BLaER1 (cell line): ENCODE measurements at regions not wholly inside any gene's neighbourhood (a gene's known extent, or its start where the extent isn't known, plus 50 kb on each side); places are given as distances from the start of the nearest gene placed in this dataset.
A peak's percentile ranks its signal among the peaks of the same experiment; 100 is the strongest.

Experiments
- H3K27ac ChIP-seq: shearing (Covaris generic); formaldehyde crosslinking; 2 replicates; pipeline ENCODE4 v1.8.1; 2022
- H3K27me3 ChIP-seq: shearing (Covaris generic); formaldehyde crosslinking; 2 replicates; pipeline ENCODE4 v1.8.1; 2022
- H3K36me3 ChIP-seq: shearing (Covaris generic); formaldehyde crosslinking; 2 replicates; pipeline ENCODE4 v1.8.1; 2022
- H3K4me1 ChIP-seq: shearing (Covaris generic); formaldehyde crosslinking; 2 replicates; pipeline ENCODE4 v1.8.1; 2022
- H3K4me2 ChIP-seq: shearing (Covaris generic); formaldehyde crosslinking; 2 replicates; pipeline ENCODE4 v1.8.1; 2022
- H3K4me3 ChIP-seq: shearing (Covaris generic); formaldehyde crosslinking; 2 replicates; pipeline ENCODE4 v1.8.1; 2022
- H3K9ac ChIP-seq: shearing (Covaris generic); formaldehyde crosslinking; 2 replicates; pipeline ENCODE4 v1.8.1; 2022
- H3K9me3 ChIP-seq: shearing (Covaris generic); formaldehyde crosslinking; 2 replicates; pipeline ENCODE4 v1.8.1; 2022
- H4K20me1 ChIP-seq: shearing (Covaris generic); formaldehyde crosslinking; 2 replicates; pipeline ENCODE4 v1.8.1; 2022
- Cebpa-rat ChIP-seq: shearing (Covaris generic); IDR thresholded peaks from 2 replicates; pipeline ENCODE4 v1.8.1; 2022

GRCh38 chr2:53572696-53573095 lies 194.9 kb upstream of the CHAC2 start:
- H3K9me3 ChIP-seq, result no peaks in the 10 kb centered on the region
- H3K27me3 ChIP-seq, result no peaks in the 10 kb centered on the region
- H3K36me3 ChIP-seq, result no peaks in the 10 kb centered on the region
- H3K4me2 ChIP-seq, result no peak overlapping the region
- no peak overlapping the region for H3K4me3 ChIP-seq
- no peak for TF ChIP-seq Cebpa-rat
- H4K20me1 ChIP-seq, result no peaks in the 10 kb centered on the region
- H3K4me1 ChIP-seq, result no peaks in the 10 kb centered on the region
- H3K27ac ChIP-seq, result no peak overlapping the region
- H3K9ac ChIP-seq, result no peak overlapping the region

GRCh38 chr2:53569957-53570727 lies 197.5 kb upstream of the CHAC2 start:
- Histone ChIP-seq H3K4me1 (no peaks in the 10 kb centered on the region), H3K27ac (no peak overlapping the region), H3K4me3 (no peak overlapping the region), H3K9me3 (no peaks in the 10 kb centered on the region), H4K20me1 (no peaks in the 10 kb centered on the region), H3K4me2 (no peak overlapping the region), H3K27me3 (no peaks in the 10 kb centered on the region), H3K9ac (no peak overlapping the region), H3K36me3 (no peaks in the 10 kb centered on the region)
- TF ChIP-seq Cebpa-rat, result no peak

- no peak overlapping the region for H3K27ac ChIP-seq
- H3K27me3 ChIP-seq, result no peaks in the 10 kb centered on the region
- no peaks in the 10 kb centered on the region for H3K4me1 ChIP-seq
- H4K20me1 ChIP-seq, result no peaks in the 10 kb centered on the region
- TF ChIP-seq Cebpa-rat, result no peak
- no peak overlapping the region for H3K4me2 ChIP-seq
- H3K36me3 ChIP-seq, result no peaks in the 10 kb centered on the region
- no peaks in the 10 kb centered on the region for H3K9me3 ChIP-seq
- no peak overlapping the region for H3K9ac ChIP-seq
- no peak overlapping the region for H3K4me3 ChIP-seq
Measured at GRCh38 chr2:53568469-53568868, 199.1 kb upstream of the CHAC2 start.

- Histone ChIP-seq H3K9me3 (no peaks in the 10 kb centered on the region), H3K4me2 (no peak overlapping the region), H3K27ac (no peak overlapping the region), H3K4me1 (no peaks in the 10 kb centered on the region), H3K36me3 (no peaks in the 10 kb centered on the region), H3K4me3 (no peak overlapping the region), H4K20me1 (no peaks in the 10 kb centered on the region), H3K9ac (no peak overlapping the region), H3K27me3 (no peaks in the 10 kb centered on the region)
- TF ChIP-seq Cebpa-rat, result no peak
Measured at GRCh38 chr2:53567073-53567472, 200.5 kb upstream of the CHAC2 start.

- TF ChIP-seq Cebpa-rat, result peak; percentile 45; the same call in 1 of the 2 replicates
Measured at GRCh38 chr2:53562407-53562806, 205.2 kb upstream of the CHAC2 start.

GRCh38 chr2:53561155-53561554 lies 206.4 kb upstream of the CHAC2 start:
- no peak for TF ChIP-seq Cebpa-rat
- H3K9ac ChIP-seq, result no peak overlapping the region
- no peaks in the 10 kb centered on the region for H3K36me3 ChIP-seq
- H3K9me3 ChIP-seq, result no peaks in the 10 kb centered on the region
- no peaks in the 10 kb centered on the region for H4K20me1 ChIP-seq
- H3K4me2 ChIP-seq, result no peak overlapping the region
- H3K27me3 ChIP-seq, result no peaks in the 10 kb centered on the region
- H3K4me3 ChIP-seq, result no peak overlapping the region
- H3K27ac ChIP-seq, result no peak overlapping the region
- no peaks in the 10 kb centered on the region for H3K4me1 ChIP-seq

More at GRCh38 chr2:53562407-53562806, 205.2 kb upstream of the CHAC2 start:
- no peak overlapping the region for H3K9ac ChIP-seq
- no peak overlapping the region for H3K27ac ChIP-seq
- H3K4me2 ChIP-seq, result no peak overlapping the region
- H3K4me3 ChIP-seq, result no peak overlapping the region
- H3K4me1 ChIP-seq, result no peaks in the 10 kb centered on the region
- H3K27me3 ChIP-seq, result no peaks in the 10 kb centered on the region
- no peaks in the 10 kb centered on the region for H4K20me1 ChIP-seq
- H3K36me3 ChIP-seq, result no peaks in the 10 kb centered on the region
- H3K9me3 ChIP-seq, result no peaks in the 10 kb centered on the region

GRCh38 chr2:53559302-53559966 lies 208.2 kb upstream of the CHAC2 start:
- Histone ChIP-seq H3K27ac (no peak overlapping the region), H4K20me1 (no peaks in the 10 kb centered on the region), H3K4me1 (no peaks in the 10 kb centered on the region), H3K4me3 (no peak overlapping the region), H3K27me3 (no peaks in the 10 kb centered on the region), H3K4me2 (no peak overlapping the region), H3K9ac (no peak overlapping the region), H3K36me3 (no peaks in the 10 kb centered on the region), H3K9me3 (peaks cover 11% of the 10 kb centered on the region)
- no peak for TF ChIP-seq Cebpa-rat

- no peak overlapping the region for H3K9ac ChIP-seq
- H3K27me3 ChIP-seq, result no peaks in the 10 kb centered on the region
- no peak overlapping the region for H3K4me3 ChIP-seq
- no peak for TF ChIP-seq Cebpa-rat
- no peak overlapping the region for H3K27ac ChIP-seq
- no peak overlapping the region for H3K4me2 ChIP-seq
- peaks cover 17% of the 10 kb centered on the region for H3K9me3 ChIP-seq
- H4K20me1 ChIP-seq, result no peaks in the 10 kb centered on the region
- H3K4me1 ChIP-seq, result no peaks in the 10 kb centered on the region
- H3K36me3 ChIP-seq, result no peaks in the 10 kb centered on the region
Measured at GRCh38 chr2:53558867-53559266, 208.7 kb upstream of the CHAC2 start.

GRCh38 chr2:53549497-53549896 lies 218.1 kb upstream of the CHAC2 start:
- Histone ChIP-seq H3K9me3 (peaks cover 18% of the 10 kb centered on the region), H4K20me1 (no peaks in the 10 kb centered on the region), H3K36me3 (no peaks in the 10 kb centered on the region), H3K9ac (no peak overlapping the region), H3K27me3 (no peaks in the 10 kb centered on the region), H3K27ac (no peak overlapping the region), H3K4me2 (no peak overlapping the region), H3K4me3 (no peak overlapping the region), H3K4me1 (no peaks in the 10 kb centered on the region)
- TF ChIP-seq Cebpa-rat, result no peak

- Histone ChIP-seq H4K20me1 (no peaks in the 10 kb centered on the region), H3K9ac (no peak overlapping the region), H3K4me2 (no peak overlapping the region), H3K9me3 (peaks cover 4% of the 10 kb centered on the region; the same call in 1 of the 2 replicates), H3K27ac (no peak overlapping the region), H3K27me3 (no peaks in the 10 kb centered on the region), H3K4me1 (no peaks in the 10 kb centered on the region), H3K4me3 (no peak overlapping the region), H3K36me3 (no peaks in the 10 kb centered on the region)
- TF ChIP-seq Cebpa-rat, result no peak
Measured at GRCh38 chr2:53545604-53546003, 222.0 kb upstream of the CHAC2 start.
